SIG-M5 treated with dmso at 0.1 percent for 504 hours (cell line): ENCODE measurements at regions not wholly inside any gene's neighbourhood (a gene's known extent, or its start where the extent isn't known, plus 50 kb on each side); places are given as distances from the start of the nearest gene placed in this dataset.

Experiments used
- DNase-seq: peaks from one replicate; lab custom pipeline; 2025; ENCODE audit not compliant: unreplicated experiment; lab: John Stamatoyannopoulos, UW

DNA sequence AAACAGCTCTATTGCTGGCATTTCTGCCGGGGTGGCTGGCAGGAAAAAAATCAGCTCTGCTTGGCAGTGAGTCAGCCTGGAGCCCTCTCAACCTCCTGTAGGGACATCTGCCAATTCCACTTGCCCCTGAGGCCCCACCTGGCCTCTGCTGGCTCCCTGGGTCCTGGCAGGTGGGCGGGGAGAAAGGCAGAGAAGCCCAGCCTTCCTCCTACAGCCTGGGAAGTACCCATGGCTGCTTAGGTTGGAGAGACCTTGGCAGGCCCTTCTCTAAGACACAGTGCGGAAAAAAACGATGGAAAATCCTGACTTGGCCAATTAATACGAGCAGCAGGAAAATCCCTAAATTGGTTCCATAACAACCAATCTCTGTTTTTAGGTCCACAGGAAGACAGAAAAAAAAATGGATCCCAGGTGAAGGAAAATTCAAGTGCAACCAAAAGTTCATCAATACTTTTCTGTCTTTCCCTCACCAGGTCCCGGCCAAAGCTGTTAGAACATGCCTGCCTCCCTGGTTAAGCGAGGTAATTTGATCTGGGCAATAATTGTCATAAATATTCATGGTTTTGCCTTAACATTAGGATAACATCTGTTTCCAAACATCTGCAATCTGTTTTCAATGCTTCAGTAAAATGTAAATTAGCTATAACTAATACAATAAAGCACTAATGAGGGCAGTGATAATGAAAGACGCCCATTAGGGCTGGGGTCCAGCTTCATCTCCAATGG lies 245.9 kb downstream of the TFCP2L1 start:
- no peak for DNase-seq

DNA sequence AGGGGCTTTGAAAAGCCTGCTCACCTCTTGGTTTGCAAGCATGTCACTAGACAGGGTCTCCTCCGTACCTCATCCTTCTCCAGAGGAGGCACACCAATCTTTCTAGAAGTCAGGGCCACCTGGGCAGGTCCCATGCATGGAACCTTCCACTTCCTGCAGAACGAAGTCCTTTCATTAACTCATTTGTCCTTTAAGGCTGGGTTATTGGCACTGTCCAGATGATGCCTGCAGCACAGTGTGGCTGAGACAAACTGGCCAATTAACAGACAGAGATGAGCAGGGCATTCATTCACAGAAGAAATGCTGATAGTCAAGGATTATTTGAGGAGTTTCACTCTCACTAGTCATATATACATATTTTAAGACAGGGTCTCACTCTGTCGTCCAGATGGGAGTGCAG lies 245.3 kb downstream of the TFCP2L1 start:
- DNase-seq = no peak

DNA sequence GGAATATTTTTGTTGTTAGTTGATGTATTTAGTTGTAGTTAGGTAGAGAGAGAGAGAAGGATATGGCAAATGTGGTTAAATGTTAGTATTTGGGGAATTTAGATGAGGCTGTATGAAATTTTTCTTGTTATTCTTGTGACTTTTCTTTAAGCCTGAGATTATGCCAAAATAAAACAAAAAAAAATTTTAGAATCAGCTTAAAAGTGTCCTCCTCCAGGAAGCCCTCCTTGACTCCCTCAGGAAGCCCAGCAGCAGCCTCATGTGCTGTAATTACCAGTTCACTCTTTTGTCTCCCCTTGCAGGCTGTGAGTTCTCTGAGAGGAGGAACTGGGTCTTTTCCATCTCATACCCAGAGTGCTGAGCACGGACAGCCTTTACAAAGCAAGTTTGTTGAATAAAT lies 243.5 kb downstream of the TFCP2L1 start:
- DNase-seq = no peak

DNA sequence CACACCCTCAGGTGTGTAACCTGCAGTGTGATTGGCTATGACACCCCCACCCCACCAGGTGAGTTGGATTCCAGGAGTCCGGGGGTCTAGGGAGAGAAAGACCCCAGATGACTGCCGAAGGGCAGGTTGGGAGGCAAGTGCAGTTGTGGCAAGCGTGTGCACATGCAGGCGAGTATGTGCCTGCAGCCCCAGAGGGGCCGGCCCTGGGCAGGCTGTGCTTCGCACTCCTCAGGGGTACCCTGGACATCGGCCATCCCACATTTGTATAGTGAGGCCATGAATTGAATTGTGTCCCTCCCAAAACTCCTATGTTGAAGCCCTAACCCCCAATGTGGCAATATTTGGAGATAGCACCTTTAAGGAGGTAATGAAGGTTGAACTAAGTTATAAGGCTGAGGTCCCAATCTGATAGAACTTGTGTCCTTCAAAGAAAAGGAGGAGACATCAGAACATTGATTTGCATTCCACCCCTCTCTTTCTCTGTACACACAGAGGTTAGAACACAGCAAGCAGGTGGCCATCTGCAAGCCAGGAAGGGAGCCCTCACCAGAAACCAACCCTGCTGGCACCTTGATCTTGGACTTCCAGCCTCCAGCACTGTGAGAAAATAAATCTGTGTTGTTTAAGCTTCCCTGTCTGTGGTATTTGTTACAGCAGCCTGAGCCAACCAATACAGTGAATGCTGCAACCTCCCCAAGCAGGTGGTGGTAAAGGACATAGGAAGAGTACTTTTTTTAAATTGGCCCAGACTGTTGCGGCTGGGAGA lies 241.8 kb downstream of the TFCP2L1 start:
- DNase-seq = no peak

DNA sequence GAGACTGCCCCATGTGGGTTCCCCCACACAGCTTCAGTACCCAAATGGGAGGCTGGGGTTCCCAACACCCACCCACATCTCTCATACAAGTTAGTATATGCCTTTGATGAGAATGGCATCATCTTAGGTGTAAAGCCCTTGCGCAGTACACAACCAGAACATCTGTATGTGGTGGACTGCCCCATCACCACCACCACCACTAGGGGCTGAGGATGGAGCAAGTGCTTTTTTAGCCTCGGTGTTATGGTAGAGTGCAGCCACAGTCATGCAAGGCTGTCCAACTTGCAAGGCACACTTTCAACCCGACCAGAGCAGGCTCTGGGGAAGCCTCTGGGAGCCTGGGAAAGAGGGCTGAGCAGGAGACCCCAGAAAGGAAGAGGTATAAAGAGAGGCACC lies 241.2 kb downstream of the TFCP2L1 start:
- DNase-seq = no peak

DNA sequence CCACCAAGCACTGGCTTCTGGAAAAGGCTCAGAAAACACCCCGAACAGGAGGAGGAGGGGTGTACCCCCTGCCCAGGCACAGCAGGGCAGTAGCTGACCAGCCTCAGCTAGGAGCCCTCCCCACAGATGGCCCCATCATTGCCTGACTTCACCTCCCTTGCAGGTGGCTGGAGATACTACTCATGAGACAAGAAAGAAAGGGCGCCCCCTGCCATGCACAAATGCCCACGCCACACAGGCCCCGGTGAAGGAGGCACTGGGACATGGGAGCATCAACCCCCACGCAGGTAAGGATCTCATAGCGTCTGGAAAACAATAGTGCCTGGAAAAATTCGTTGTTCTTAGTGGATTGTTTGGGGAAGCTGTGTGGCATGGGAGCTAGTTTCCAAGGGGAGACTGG lies 240.6 kb downstream of the TFCP2L1 start:
- DNase-seq = no peak

DNA sequence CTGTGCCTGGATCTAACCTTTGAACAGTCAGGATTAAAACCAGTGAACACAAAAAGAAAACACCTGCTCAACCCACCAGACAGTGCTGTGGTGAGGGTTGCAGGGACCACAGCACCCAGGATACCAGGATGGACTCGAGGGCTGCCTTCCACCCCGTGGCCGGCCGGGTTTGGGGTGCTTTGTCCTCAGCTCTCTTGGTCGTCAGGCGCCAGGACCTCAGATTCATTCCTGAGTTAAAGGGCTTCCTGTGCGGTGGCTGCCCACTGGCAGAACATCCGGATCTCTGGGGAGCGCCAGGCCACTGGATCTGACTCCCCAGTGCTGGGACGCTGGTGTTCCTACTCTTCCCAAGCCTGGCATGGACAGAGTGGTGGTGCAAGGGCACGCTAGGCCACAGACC lies 239.8 kb downstream of the TFCP2L1 start:
- no peak for DNase-seq

DNA sequence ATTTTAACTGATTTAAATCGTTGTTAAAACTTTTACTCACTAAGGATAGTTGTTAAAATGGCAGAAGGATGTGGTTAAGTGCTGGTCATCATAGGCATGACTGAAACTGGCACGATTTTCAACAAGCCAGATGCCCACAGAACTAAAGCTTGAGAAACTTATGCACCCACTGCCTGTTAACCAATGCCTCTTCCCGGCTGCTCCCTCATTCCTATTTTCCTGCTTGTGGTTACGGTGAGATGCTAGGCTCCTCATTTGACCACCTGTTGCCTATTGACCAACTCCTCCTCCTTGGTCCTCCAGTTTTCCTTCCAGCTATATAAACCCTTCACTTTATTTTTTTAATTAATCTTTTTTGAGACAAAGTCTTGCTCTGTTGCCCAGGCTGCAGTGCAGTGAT lies 238.7 kb downstream of the TFCP2L1 start:
- no peak for DNase-seq

DNA sequence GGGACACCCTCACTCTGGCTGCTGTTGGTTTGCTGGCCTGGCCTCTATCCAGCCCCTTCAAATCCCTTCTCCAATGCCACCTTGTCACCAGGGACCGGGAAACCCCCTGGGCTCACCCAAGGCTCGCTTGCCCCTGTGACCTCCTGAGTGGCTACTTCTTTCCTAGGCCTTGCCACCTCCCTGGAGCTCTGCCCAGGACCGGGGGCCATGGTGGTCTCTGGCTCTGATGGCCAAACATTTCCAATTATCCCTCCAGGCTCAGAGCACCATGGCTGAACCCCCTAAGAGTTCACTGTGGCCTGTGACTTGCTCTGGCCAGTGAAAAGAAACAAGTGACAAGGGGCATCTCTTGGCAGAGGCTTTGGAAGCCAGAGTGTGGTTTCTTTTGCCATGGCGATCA lies 237.6 kb downstream of the TFCP2L1 start:
- no peak for DNase-seq

DNA sequence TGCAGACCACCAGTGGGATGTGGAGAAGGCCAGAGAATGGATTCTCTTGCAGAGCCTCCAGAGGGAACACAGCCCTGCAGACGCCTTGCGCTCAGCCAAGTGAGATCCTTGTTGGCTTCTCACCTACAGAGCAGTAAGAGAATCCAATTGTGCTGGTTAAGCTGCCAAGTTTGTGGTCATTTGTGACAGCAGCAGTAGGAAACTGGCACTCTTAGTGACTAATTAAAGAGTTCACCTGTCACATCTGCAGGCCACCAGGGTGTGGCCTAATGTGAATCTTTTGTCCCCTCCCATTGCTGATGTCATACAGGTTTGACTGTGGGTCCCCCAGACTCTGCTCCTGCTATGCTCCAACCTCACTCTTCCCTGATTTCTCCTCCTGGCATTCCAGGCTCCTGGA lies 235.9 kb downstream of the TFCP2L1 start:
- DNase-seq = no peak

DNA sequence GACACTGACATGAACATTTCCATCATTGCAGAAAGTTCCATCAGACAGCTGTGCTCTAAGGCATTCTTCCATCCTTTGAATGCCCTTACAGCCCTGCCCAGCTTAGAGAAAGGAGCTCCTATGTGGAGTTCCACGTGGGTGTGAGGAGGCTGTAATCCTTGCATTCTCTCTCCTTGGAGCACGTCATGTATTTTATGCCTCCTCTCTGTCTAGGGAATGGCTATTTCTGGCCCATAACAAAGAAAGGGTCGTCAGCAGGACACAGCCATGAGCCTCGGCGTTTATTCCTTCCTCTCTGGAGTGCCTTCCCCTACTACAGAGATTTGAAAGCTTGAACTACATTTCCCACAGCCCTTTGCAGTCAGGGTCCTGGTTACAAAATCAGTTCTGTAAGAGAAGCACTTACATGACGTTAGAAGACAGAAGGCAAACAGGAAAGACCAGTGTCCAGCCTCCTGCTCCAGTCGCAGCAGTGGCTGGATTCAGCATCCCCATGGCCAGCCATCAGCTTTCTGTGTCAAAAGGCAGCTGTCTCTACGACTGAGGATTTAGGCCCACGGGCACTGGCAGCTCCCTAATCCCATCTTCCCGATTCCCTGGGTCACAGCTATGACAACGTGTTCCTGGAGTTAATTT lies 234.9 kb downstream of the TFCP2L1 start:
- DNase-seq = no peak

DNA sequence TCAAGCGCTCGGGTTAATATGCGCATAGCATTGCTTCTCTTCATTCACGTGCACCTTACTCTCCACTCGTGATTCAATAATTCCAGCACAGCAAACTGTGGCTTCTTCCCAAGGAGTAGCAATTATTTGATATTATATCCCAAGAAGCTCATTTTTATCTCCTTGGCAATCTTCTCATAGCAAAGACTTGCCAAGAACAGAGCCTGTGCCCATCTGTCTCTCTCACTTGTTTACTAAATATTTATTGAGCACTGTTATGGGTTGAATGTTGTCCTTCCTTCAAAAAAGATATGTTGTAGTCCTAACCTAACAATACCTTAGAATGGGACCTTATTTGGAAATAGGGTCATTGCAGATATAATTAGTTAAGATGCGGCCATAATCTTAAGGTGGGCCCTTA lies 233.7 kb downstream of the TFCP2L1 start:
- no peak for DNase-seq

DNA sequence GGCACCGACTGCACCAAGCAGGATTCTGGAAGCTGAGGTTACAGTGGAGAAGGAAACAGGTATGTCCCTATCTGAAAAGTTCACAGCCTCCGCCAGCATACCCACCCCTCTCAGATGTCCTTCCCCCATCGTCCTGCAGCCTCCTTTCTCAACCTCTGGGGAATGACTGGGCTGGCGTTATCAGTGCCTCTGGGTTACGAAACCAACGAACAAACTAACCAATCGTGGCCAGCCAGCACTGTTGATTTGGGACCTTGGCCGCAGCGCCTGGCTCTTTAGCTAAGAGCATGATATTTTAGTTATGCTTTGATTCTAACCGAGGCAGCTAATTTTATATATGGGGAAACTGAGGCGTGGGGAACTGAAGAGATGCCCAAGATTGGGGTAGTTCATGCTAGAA lies 233.0 kb downstream of the TFCP2L1 start:
- no peak for DNase-seq

DNA sequence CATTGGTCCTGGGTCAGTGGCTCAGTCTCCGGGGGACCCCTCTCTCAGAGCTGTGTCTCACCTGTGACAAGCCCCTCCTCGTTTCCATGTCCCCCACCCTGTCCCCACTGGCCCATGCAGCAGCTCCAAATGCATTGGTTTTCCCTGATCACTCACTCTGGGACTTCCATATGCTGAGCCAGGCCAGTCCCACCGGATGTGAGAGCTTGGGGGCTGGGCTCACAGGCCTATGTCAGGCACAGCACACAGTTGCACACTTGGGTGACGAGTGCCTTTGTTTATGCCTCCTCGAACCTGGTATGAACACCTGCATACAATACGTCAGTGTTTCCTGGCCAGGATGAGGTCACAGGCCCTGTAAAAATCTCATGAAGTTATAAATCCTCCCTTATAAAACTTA lies 232.5 kb downstream of the TFCP2L1 start:
- no peak for DNase-seq

DNA sequence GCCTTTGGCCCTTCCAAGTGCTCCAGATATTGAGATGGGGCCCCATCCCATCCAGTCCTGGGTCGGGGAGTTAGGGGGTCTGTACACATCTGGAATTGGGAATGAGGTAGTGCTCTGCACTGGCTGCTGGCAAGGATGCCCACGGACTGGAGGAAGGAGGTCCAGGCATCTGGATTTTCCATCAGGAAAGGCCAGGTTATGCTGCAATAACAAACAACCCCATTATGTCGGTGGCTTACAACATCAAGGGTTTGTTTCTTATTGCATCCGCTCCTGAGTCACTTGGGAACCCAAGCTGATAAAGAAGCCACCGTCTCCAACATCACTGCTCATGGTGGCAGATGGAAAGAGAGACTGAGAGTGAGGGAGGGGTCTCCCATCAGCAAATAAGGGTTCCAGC lies 229.9 kb downstream of the TFCP2L1 start:
- DNase-seq = no peak

DNA sequence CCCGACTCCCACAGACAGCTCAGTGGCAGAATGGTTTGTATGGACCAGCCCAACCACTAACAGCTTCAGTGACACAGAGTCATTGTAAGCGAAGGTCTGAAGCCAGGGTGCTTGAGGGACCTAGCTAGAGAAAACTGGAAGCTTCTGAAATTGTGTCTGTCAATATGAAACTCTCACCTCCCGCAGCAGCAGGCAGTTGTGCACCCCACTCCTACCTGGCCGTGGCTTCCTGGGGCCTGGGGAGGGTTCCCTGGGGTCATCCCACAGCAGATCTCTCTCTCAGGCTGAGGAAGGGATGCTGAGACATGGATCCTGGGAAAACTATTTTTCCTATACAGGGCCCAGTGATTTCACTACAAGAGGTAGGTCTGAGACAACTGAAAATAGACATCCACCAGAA lies 229.5 kb downstream of the TFCP2L1 start:
- DNase-seq = no peak

DNA sequence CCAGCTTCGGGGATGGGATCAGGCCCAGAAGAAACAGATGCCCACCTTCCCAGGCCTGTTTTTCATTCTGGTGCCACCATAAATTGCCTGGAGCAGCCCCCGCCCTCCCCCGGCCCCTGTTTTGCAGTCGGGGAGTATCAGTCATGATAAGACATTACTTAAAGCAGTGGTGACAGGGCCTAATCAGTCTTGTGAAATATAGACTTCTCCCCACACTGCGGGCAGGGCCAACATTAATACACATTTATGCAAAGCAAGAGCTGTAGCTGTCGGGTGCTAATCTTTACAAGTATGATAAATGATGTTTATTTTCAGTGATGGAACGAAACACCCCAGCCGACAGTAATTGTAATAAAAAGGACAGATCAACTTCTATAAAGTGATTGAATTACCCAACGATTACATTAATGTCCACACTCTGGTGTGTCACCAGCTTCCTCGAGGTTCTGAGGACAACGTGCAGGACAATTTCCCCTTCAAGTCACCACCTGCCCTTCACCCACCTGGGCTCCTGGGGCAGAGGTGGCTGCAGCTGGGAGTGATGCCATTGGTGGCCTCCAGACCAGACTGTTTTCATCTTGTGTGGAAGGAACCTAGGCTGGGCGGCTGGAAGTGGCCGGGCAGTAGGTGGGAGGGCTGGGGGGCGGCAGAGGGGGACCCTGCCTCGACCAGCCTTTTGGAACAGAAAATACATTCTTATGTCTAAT lies 226.0 kb downstream of the TFCP2L1 start:
- DNase-seq = no peak

DNA sequence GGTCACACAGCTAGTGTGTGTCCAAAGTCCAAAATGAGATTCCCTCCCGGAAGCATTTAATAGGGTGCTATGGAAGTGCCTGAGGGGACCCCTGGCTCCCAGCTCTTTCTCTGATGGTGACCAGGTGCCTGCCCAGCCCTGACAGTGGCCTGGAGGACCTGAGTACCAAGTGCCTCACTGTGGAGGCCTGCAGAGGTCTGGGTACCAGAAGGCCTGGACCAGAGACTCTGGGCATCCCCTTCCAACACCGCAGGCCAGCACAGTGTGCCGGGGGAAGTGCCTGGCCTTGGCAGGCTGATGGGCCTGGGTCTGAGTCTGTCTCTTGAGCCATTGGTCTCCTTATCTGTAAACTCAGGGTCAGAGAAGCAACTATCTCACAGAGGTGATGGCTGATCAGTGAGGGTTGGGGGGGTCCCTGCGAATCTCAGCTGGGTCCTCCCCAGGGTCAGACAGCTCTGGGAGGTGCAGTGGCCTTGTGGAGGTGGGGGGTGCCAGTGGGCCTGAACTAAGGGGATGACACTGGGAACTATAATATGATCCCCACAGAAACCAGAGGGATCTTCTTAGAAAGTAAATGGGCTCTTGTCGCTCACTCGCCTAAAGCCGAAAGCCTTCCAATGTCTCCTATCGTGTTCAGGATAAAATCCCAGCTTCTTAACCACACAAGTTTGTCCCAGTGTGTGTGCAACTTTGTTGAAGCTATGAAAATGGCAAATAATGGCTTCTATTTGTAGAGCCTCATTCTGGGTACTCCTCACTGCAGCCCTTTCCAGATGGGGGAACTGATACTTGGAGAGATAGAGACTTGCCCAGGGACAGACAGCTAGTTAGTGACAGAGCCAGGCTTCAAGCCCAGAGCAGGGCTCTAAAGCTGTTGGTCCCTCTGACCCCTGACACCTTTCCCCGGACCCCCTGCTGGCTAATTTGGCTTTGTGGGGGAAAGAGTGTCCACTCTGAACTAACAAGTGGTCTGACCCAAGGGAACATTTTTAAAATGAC lies 225.1 kb downstream of the TFCP2L1 start:
- DNase-seq = no peak

DNA sequence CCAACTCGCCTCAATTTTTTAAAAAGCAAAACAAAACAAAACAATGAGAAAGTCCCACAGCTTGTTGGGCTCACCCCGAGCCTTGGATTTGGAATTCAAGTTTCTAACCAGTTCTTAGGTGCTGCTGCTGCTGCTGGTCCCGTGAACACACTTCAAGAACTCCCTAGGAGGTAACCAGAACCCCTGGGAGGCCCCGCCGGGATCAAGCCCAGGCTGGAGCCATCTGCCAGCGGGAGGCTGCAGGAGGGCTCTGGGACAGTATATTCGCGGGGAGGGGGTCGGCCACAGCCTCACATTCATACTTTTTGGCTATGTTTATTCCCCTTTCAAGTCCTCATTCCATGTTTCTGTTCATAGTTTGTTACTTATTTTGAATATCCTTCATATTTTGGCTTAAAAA lies 223.4 kb downstream of the TFCP2L1 start:
- DNase-seq = no peak

DNA sequence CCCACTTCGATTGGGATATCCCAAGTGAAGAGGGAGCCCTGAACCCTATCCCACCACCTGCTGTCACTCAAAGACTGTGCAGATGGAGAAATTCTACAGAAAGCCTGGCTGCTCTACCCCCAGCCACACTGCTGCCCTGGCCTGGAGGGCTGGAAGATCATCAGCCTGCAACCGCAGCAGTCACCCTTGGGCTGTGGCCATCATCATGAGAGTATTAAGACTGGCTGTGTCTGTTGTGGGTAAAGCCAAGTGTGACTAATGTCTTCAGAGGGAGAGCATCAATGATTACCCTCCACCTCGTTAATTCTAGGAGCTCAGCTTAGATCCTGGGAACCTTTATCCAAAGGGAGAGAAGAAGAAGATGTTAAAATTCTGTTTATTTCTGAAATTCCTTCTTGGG lies 221.5 kb downstream of the TFCP2L1 start:
- no peak for DNase-seq

DNA sequence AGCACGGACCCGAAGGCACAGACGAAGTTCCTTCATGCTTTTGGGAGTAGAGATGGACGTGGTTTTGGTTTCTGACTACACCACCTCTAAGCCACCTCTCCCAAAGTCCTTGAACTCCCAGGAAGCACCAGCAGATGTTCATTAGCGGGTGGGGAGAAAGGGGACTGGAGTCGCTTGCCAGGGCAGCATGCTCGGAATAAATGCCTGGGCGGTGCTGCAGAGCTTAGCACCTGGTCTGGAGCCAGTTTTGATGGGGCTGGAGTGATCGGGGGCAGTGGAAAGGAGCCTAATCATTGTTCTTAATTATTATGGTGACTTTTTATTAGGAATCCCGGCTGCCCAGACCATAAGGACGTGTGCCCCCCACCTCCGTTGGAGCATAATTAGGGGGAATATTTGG lies 220.8 kb downstream of the TFCP2L1 start:
- DNase-seq = no peak
